RWPE2 (cell line): ENCODE measurements at regions not wholly inside any gene's neighbourhood (a gene's known extent, or its start where the extent isn't known, plus 50 kb on each side); places are given as distances from the start of the nearest gene placed in this dataset.

Source experiments
- ATAC-seq: fragments of 200-7000 bp; cut with Tn5 transposase; 3 replicates; pipeline ENCODE4 v1.9.1; 2021; ENCODE audit warnings: low read depth
- DNase-seq: peaks from one replicate; pipeline ENCODE4 v3.0.0-alpha.2; 2020; ENCODE audit warnings: low spot score
- H3K27ac ChIP-seq: fragments of 450-650 bp; 2 replicates; pipeline ENCODE4 v1.5.1; 2017; ENCODE audit warnings: mild to moderate bottlenecking; ENCODE audit not compliant: poor library complexity, severe bottlenecking
- H3K27me3 ChIP-seq: fragments of 250-450 bp; sonication (Bioruptor Pico); 2 replicates; pipeline ENCODE4 v1.5.1; 2021; ENCODE audit warnings: mild to moderate bottlenecking, moderate library complexity; ENCODE audit not compliant: insufficient read depth, poor library complexity, severe bottlenecking
- H3K36me3 ChIP-seq: fragments of 250-450 bp; sonication (Bioruptor Pico); 2 replicates; pipeline ENCODE4 v1.5.1; 2020; ENCODE audit warnings: low read depth, mild to moderate bottlenecking, moderate library complexity
- H3K4me1 ChIP-seq: fragments of 250-450 bp; sonication (Bioruptor Pico); 2 replicates; pipeline ENCODE4 v1.5.1; 2021; ENCODE audit warnings: mild to moderate bottlenecking, moderate library complexity; ENCODE audit not compliant: insufficient read depth, poor library complexity, severe bottlenecking
- H3K4me3 ChIP-seq: fragments of 250-450 bp; sonication (Bioruptor Pico); 2 replicates; pipeline ENCODE4 v1.5.1; 2021; ENCODE audit warnings: mild to moderate bottlenecking, moderate library complexity; ENCODE audit not compliant: severe bottlenecking
- H3K9me3 ChIP-seq: fragments of 250-450 bp; sonication (Bioruptor Pico); 2 replicates; pipeline ENCODE4 v1.5.1; 2021; ENCODE audit warnings: mild to moderate bottlenecking, moderate library complexity; ENCODE audit not compliant: severe bottlenecking
- TF ChIP-seq, protein P1 (sequence below): fragments of 450-650 bp; IDR thresholded peaks from one replicate; pipeline ENCODE4 v1.5.1; 2017; ENCODE audit warnings: mild to moderate bottlenecking, moderate library complexity; ENCODE audit not compliant: poor library complexity, severe bottlenecking

DNA sequence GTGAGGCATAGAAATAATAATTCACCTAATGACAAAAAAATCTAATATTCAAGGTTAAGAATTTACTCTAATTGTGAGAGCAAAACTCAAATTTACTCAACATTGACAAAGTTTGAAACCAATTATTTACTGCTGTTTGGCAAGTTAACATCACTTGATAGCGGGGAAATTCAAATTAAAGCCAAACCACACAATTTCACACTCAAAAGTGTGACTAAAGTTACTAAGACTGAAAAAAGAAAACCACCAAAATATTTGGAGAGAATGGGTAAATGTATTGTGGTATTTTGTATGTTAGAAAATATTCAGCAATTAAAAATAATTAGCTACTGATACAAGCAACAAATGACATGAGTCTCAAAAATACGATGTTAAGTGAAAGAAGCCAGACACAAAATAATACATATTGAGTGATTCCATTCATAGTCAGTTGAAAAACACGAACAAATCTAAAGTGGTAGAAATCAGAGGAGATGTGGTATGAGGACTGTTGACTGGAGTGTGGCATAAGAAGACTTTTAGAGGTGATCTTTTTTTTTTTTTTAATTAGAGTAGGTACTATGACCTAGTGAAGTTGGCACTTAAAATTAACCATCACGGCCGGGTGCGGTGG, 541.4 kb upstream of the ATXN8OS start:
- no peak for ATAC-seq
- TF ChIP-seq, protein P1, sequence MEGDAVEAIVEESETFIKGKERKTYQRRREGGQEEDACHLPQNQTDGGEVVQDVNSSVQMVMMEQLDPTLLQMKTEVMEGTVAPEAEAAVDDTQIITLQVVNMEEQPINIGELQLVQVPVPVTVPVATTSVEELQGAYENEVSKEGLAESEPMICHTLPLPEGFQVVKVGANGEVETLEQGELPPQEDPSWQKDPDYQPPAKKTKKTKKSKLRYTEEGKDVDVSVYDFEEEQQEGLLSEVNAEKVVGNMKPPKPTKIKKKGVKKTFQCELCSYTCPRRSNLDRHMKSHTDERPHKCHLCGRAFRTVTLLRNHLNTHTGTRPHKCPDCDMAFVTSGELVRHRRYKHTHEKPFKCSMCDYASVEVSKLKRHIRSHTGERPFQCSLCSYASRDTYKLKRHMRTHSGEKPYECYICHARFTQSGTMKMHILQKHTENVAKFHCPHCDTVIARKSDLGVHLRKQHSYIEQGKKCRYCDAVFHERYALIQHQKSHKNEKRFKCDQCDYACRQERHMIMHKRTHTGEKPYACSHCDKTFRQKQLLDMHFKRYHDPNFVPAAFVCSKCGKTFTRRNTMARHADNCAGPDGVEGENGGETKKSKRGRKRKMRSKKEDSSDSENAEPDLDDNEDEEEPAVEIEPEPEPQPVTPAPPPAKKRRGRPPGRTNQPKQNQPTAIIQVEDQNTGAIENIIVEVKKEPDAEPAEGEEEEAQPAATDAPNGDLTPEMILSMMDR = no peak

DNA sequence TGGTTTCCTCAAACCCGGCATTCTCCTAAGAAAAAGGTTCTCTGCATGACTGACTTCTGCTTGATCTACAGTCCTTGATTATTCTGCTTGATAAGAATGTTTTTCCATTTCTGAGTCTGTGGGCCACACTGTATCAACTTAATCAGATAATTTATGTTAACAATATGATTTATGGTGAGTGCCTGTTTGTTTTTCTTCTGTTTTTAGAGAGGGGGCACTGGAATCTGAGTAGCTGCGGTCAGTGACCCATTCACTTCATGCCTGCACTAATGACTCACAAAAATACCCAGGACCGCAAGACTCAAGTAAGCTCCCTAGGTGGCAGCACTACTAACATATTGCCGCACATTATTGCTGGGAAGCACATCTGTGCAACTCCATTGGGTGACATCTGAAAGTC, 542.3 kb upstream of the ATXN8OS start:
- Histone ChIP-seq H3K27me3 (no peaks in the 10 kb centered on the region), H3K4me3 (no peak overlapping the region), H3K27ac (no peak overlapping the region), H3K36me3 (no peaks in the 10 kb centered on the region), H3K4me1 (no peaks in the 10 kb centered on the region), H3K9me3 (no peaks in the 10 kb centered on the region)
- no peak for DNase-seq
- TF ChIP-seq, protein P1 = peak; percentile 57
- ATAC-seq = peak; percentile 80

More for the DNA sequence above, 541.4 kb upstream of the ATXN8OS start:
- no peaks in the 10 kb centered on the region for H3K36me3 ChIP-seq
- no peak for DNase-seq
- H3K27ac ChIP-seq = no peak overlapping the region
- no peaks in the 10 kb centered on the region for H3K4me1 ChIP-seq
- H3K27me3 ChIP-seq = no peaks in the 10 kb centered on the region
- H3K9me3 ChIP-seq = no peaks in the 10 kb centered on the region
- H3K4me3 ChIP-seq = no peak overlapping the region

DNA sequence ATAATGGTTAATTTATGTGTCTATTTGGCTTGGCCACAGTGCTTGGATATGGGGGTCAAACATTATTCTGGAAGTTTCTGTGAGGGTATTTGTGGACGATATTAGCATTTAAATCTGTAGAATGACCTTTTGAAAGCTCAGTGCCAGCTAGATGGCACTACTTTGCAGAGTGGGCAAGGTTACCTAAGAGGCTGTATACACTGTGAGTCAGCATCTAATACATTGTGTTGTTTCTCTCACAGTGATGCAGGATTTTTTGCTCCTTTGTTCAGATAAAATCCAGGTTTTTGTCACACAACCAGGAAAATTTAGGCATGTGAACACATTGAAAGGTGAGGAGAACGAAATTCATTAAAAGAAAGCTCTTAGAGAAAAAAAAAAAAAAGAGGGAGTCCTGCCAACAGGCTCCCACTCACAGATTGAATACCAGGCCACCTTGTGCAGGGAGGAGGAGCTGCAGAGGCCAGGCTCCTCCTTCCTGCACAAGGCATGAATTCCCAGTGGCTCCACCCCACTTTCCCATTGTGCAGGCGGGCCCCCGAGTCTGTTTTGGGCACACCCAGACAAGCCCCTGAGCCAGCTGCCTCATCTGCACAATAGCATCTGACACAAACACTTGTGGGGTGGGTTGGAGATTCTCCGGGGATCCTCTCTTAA, 551.0 kb upstream of the ATXN8OS start:
- no peak overlapping the region for H3K4me3 ChIP-seq
- DNase-seq (no peak), ATAC-seq (0 out of 3 replicates have a peak, but pooled peaks have one; percentile 42)
- no peaks in the 10 kb centered on the region for H3K9me3 ChIP-seq
- TF ChIP-seq, protein P1 = peak; percentile 6
- no peaks in the 10 kb centered on the region for H3K27me3 ChIP-seq
- H3K4me1 ChIP-seq = no peaks in the 10 kb centered on the region
- no peaks in the 10 kb centered on the region for H3K36me3 ChIP-seq
- no peak overlapping the region for H3K27ac ChIP-seq

DNA sequence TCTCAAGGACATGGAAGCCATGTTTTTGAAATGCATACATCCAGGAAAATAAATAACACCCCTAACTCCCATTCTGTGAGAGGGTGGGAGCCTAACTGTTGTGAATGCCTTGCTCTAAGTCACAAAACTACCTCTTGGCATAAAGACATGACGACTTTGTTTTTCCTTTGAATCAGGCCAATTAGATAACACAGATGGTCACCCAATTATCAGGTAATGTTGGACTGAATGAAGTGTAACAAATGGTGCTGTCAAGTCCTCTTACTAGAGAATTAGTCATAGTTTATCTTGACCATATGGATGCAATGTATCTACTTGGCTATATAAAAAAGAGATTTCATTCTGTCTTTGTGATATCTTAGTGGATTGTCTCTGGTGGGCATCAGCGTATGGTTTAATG, 553.6 kb upstream of the ATXN8OS start:
- no peaks in the 10 kb centered on the region for H3K36me3 ChIP-seq
- H3K27ac ChIP-seq = no peak overlapping the region
- H3K27me3 ChIP-seq = no peaks in the 10 kb centered on the region
- TF ChIP-seq, protein P1 = no peak
- H3K9me3 ChIP-seq = no peaks in the 10 kb centered on the region
- ATAC-seq (no peak), DNase-seq (no peak)
- H3K4me1 ChIP-seq = no peaks in the 10 kb centered on the region
- no peak overlapping the region for H3K4me3 ChIP-seq

DNA sequence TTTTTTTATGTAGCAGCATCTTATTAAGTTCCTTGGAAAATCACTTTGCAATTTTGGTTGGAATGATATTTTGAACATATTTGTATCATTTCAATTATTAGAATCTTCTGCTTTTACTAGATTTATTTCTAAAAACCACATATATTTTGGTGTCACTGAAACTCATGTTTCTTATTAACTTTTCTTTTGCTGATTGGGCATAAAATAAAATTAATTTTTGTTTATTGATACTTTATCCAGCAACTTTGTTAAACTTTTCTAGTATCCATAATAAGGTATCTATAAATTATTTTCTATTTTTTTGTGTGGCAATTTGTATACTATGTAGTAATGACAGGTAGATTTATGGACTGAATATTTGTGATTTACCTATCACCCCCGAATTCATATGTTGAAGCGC, 556.4 kb upstream of the ATXN8OS start:
- no peaks in the 10 kb centered on the region for H3K4me1 ChIP-seq
- H3K36me3 ChIP-seq = no peaks in the 10 kb centered on the region
- DNase-seq (no peak), ATAC-seq (no peak)
- H3K4me3 ChIP-seq = no peak overlapping the region
- H3K27ac ChIP-seq = no peak overlapping the region
- TF ChIP-seq, protein P1 = no peak
- H3K27me3 ChIP-seq = no peaks in the 10 kb centered on the region
- H3K9me3 ChIP-seq = no peaks in the 10 kb centered on the region
